HepG2 (cell line): ENCODE measurements at regions not wholly inside any gene's neighbourhood (a gene's known extent, or its start where the extent isn't known, plus 50 kb on each side); places are given as distances from the start of the nearest gene placed in this dataset.

Source experiments
- ATAC-seq: fragments of 200-7000 bp; cut with Tn5 transposase; 3 replicates; pipeline ENCODE4 v1.9.1; 2020; ENCODE audit warnings: mild to moderate bottlenecking, moderate library complexity
- BruUV-seq: library from RNA; stranded (reverse); fragments of 400-500 nt; replicated peaks from 2 replicates; lab custom pipeline; 2021; lab: Mats Ljungman, UMichigan
- CTCF ChIA-PET: fragments of 300-600 bp; formaldehyde crosslinking; extraction: SDS; loops from one replicate; lab custom pipeline; 2021; ENCODE audit warnings: low total read pairs, inconsistent platforms, low intra/inter-chr PET ratio; lab: Yijun Ruan, JAX
- POLR2A ChIA-PET: fragments of 350-600 bp; sonication (Branson Sonifier 250); formaldehyde crosslinking; loops from one replicate; lab custom pipeline; 2020; ENCODE audit warnings: antibody characterized with exemption, inconsistent platforms; lab: Yijun Ruan, JAX
- DNase-seq: peaks from one replicate; pipeline ENCODE4 v3.0.0-alpha.2; 2015; ENCODE audit warnings: low spot score
- FAIRE-seq: peaks from 3 replicates; lab custom pipeline; 2011; peaks lifted over from hg19 to GRCh38; lab: Jason Lieb, UNC
- H2AFZ ChIP-seq: one replicate; pipeline ENCODE4 v1.6.1; 2011; ENCODE audit warnings: low read length, inconsistent platforms
- H3K27ac ChIP-seq: fragments of 300-600 bp; 3 replicates; pipeline ENCODE4 v1.8.0; 2011; ENCODE audit warnings: mixed run types, mild to moderate bottlenecking, mixed read lengths, low read length, inconsistent platforms; ENCODE audit not compliant: insufficient read depth; ENCODE audit errors: extremely low read length
- H3K27me3 ChIP-seq, 2 experiments: fragments of 200-600 bp in 1 of 2; 2 replicates in 1 of 2; 3 replicates in 1 of 2; pipeline versions ENCODE4 v1.6.0 to v1.8.0; 2011; ENCODE audit warnings: low read length in 2 of 2, mild to moderate bottlenecking in 2 of 2, moderate library complexity in 2 of 2, inconsistent platforms in 1 of 2; ENCODE audit not compliant: insufficient read depth in 2 of 2, control insufficient read depth in 1 of 2
- H3K36me3 ChIP-seq, 2 experiments: fragments of 200-600 bp in 1 of 2; replicated peaks in 1 of 2; 2 replicates in 1 of 2; 3 replicates in 1 of 2; pipeline versions ENCODE4 v1.5.1 to v1.8.0; 2011; ENCODE audit warnings: low read length in 2 of 2, inconsistent platforms in 1 of 2; ENCODE audit not compliant: insufficient read depth in 2 of 2, control insufficient read depth in 1 of 2
- H3K4me1 ChIP-seq: 2 replicates; pipeline ENCODE4 v1.5.1; 2012; ENCODE audit warnings: low read length, inconsistent platforms; ENCODE audit not compliant: insufficient read depth
- H3K4me2 ChIP-seq: 2 replicates; pipeline ENCODE4 v1.6.0; 2011; ENCODE audit warnings: low read depth, low read length, inconsistent platforms
- H3K4me3 ChIP-seq, 3 experiments: fragments of 200-600 bp in 1 of 3; sonication (generic), shearing (Covaris generic) in 1 of 3; replicated peaks in 1 of 3; 2 replicates each; pipeline ENCODE4 v1.5.1; 2011 to 2016; ENCODE audit warnings: low read length in 3 of 3, inconsistent platforms in 2 of 3, low read depth in 2 of 3, mild to moderate bottlenecking in 2 of 3, control low read depth in 1 of 3, mixed read lengths in 1 of 3; ENCODE audit not compliant: insufficient read depth in 1 of 3
- H3K79me2 ChIP-seq: one replicate; pipeline ENCODE4 v1.6.1; 2011; ENCODE audit warnings: low read length, inconsistent platforms; ENCODE audit not compliant: insufficient read depth
- H3K9ac ChIP-seq: 2 replicates; pipeline ENCODE4 v1.6.0; 2011; ENCODE audit warnings: mild to moderate bottlenecking, low read depth, low read length, inconsistent platforms; ENCODE audit not compliant: insufficient read depth
- H3K9me3 ChIP-seq: 2 replicates; pipeline ENCODE4 v1.5.1; 2012; ENCODE audit warnings: mild to moderate bottlenecking, low read length
- H4K20me1 ChIP-seq: 2 replicates; pipeline ENCODE4 v1.6.0; 2011; ENCODE audit warnings: inconsistent platforms, mild to moderate bottlenecking, low read length, moderate library complexity; ENCODE audit not compliant: insufficient read depth
- DNMT1 ChIP-seq: sonication (generic); formaldehyde crosslinking; IDR thresholded peaks from 2 replicates; pipeline ENCODE4 v1.5.1; 2020; ENCODE audit warnings: mild to moderate bottlenecking, missing genetic modification reagents
- HES4 ChIP-seq: sonication (generic); formaldehyde crosslinking; IDR thresholded peaks from 2 replicates; pipeline ENCODE4 v1.9.0; 2021; ENCODE audit warnings: mild to moderate bottlenecking, missing genetic modification reagents, borderline replicate concordance
- JUNB ChIP-seq: sonication (generic); formaldehyde crosslinking; IDR thresholded peaks from 2 replicates; pipeline ENCODE4 v1.8.0; 2022; ENCODE audit warnings: missing genetic modification reagents, mild to moderate bottlenecking, borderline replicate concordance
- MED8 ChIP-seq: sonication (generic); formaldehyde crosslinking; IDR thresholded peaks from 2 replicates; pipeline ENCODE4 v1.8.1; 2023; ENCODE audit warnings: mild to moderate bottlenecking, missing genetic modification reagents; ENCODE audit not compliant: insufficient replicate concordance
- NR2F2 ChIP-seq: IDR thresholded peaks from 2 replicates; pipeline ENCODE4 v1.6.1; 2012; ENCODE audit warnings: low read depth, inconsistent platforms, borderline replicate concordance
- PHF20 ChIP-seq: sonication (generic); formaldehyde crosslinking; IDR thresholded peaks from 2 replicates; pipeline ENCODE4 v1.5.0; 2020; ENCODE audit warnings: mild to moderate bottlenecking, missing genetic modification reagents
- PTBP1 ChIP-seq: fragments of 200-400 bp; formaldehyde crosslinking; IDR thresholded peaks from 2 replicates; pipeline ENCODE4 v1.6.1; 2018; ENCODE audit warnings: low read length, low read depth; ENCODE audit not compliant: poor library complexity, severe bottlenecking
- SIX1 ChIP-seq: sonication (generic); formaldehyde crosslinking; IDR thresholded peaks from 2 replicates; pipeline ENCODE4 v1.4.0; 2020; ENCODE audit warnings: missing genetic modification reagents, borderline replicate concordance
- ZMYM4 ChIP-seq: sonication (generic); formaldehyde crosslinking; IDR thresholded peaks from 2 replicates; pipeline ENCODE4 v1.8.1; 2023; ENCODE audit warnings: mild to moderate bottlenecking, missing genetic modification reagents
- ZSCAN12 ChIP-seq: sonication (generic); formaldehyde crosslinking; IDR thresholded peaks from 2 replicates; pipeline ENCODE4 v1.9.0; 2021; ENCODE audit warnings: mild to moderate bottlenecking, missing genetic modification reagents
- whole genome bisulfite sequencing: methylation state at CpG from one replicate; pipeline ENCODE4 v1.1.6; 2017; ENCODE audit warnings: low lambda C conversion rate; 5-methylcytosine and 5-hydroxymethylcytosine counted together
- in situ Hi-C: cut with HindIII; loops from 2 replicates; pipeline ENCODE4 v1.10.0; 2017; ENCODE audit warnings: low pct_unique_long_range_greater_than_20kb; ENCODE audit not compliant: extremely low pct_ligation_motif_present
- intact Hi-C: fragments of 100-400 bp; cut with micrococcal nuclease; formaldehyde crosslinking; loops from one replicate; pipeline ENCODE4 v1.10.0; 2022; ENCODE audit not compliant: unreplicated experiment
- TF ChIP-seq, protein P1 (sequence below): sonication (generic); formaldehyde crosslinking; IDR thresholded peaks from 2 replicates; pipeline ENCODE4 v1.4.0; 2020; ENCODE audit warnings: missing genetic modification reagents, borderline replicate concordance
- TF ChIP-seq, protein P2 (sequence below): sonication (generic); formaldehyde crosslinking; IDR thresholded peaks from 2 replicates; pipeline ENCODE4 v1.9.0; 2021; ENCODE audit warnings: missing genetic modification reagents, borderline replicate concordance
- TF ChIP-seq, protein P3 (sequence below): sonication (generic); formaldehyde crosslinking; IDR thresholded peaks from 2 replicates; pipeline ENCODE4 v1.9.0; 2021; ENCODE audit warnings: missing genetic modification reagents, mild to moderate bottlenecking, borderline replicate concordance

DNA sequence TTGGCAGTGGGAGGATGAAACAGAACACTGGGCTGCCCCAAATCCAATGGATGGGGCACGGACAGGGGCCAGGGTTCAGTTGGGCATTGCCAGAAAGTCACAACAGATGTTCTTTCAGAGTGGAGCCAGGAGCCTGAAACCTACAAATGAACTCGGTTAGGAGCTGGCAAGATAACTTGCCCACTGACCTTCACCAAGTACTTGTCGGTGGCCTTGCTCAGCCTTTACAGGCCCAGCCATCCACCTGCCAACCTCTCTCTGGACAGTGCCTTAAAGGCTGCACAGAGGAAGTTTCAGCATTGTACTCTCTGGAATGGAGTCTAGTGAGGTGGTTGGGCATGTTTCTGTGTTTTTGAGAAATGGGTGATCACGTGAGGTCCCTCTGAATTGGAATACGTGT, 87.1 kb upstream of the USP9X start:
- H3K36me3 ChIP-seq: no peaks in the 10 kb centered on the region
- H4K20me1 ChIP-seq: no peaks in the 10 kb centered on the region
- ChIA-PET POLR2A (interaction anchor here (1.4 kb wide), 1 partner anchor 32 kb away, joined by 3 read pairs; no protein-coding TSS in a partner anchor), CTCF (no interaction called here)
- ATAC-seq (no peak), FAIRE-seq (no peak), DNase-seq (no peak)
- no peaks in the 10 kb centered on the region for H3K9me3 ChIP-seq
- H3K27ac ChIP-seq: no peak overlapping the region
- no peak overlapping the region for H3K9ac ChIP-seq
- H3K79me2 ChIP-seq: no peaks in the 10 kb centered on the region
- 93% methylated on average over 2 of the region's 5 CpGs for WGBS
- H3K4me1 ChIP-seq: peaks cover 31% of the 10 kb centered on the region
- in situ Hi-C loops (no loop called here), intact Hi-C loops (no loop called here)
- BruUV-seq: no TSS peak
- H3K27me3 ChIP-seq: no peaks in the 10 kb centered on the region
- no peak overlapping the region for H2AFZ ChIP-seq
- TF ChIP-seq ZSCAN12 (CRISPR knock-in tag) (no peak), PHF20 (CRISPR knock-in tag) (no peak), SIX1 (no peak), DNMT1 (CRISPR knock-in tag) (no peak), NR2F2 (no peak), MED8 (CRISPR knock-in tag) (no peak), HES4 (CRISPR knock-in tag) (no peak), ZMYM4 (CRISPR knock-in tag) (no peak), JUNB (no peak), PTBP1 (no peak)
- TF ChIP-seq, protein P1, sequence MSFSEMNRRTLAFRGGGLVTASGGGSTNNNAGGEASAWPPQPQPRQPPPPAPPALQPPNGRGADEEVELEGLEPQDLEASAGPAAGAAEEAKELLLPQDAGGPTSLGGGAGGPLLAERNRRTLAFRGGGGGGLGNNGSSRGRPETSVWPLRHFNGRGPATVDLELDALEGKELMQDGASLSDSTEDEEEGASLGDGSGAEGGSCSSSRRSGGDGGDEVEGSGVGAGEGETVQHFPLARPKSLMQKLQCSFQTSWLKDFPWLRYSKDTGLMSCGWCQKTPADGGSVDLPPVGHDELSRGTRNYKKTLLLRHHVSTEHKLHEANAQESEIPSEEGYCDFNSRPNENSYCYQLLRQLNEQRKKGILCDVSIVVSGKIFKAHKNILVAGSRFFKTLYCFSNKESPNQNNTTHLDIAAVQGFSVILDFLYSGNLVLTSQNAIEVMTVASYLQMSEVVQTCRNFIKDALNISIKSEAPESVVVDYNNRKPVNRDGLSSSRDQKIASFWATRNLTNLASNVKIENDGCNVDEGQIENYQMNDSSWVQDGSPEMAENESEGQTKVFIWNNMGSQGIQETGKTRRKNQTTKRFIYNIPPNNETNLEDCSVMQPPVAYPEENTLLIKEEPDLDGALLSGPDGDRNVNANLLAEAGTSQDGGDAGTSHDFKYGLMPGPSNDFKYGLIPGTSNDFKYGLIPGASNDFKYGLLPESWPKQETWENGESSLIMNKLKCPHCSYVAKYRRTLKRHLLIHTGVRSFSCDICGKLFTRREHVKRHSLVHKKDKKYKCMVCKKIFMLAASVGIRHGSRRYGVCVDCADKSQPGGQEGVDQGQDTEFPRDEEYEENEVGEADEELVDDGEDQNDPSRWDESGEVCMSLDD (CRISPR knock-in tag): no peak
- TF ChIP-seq, protein P2, sequence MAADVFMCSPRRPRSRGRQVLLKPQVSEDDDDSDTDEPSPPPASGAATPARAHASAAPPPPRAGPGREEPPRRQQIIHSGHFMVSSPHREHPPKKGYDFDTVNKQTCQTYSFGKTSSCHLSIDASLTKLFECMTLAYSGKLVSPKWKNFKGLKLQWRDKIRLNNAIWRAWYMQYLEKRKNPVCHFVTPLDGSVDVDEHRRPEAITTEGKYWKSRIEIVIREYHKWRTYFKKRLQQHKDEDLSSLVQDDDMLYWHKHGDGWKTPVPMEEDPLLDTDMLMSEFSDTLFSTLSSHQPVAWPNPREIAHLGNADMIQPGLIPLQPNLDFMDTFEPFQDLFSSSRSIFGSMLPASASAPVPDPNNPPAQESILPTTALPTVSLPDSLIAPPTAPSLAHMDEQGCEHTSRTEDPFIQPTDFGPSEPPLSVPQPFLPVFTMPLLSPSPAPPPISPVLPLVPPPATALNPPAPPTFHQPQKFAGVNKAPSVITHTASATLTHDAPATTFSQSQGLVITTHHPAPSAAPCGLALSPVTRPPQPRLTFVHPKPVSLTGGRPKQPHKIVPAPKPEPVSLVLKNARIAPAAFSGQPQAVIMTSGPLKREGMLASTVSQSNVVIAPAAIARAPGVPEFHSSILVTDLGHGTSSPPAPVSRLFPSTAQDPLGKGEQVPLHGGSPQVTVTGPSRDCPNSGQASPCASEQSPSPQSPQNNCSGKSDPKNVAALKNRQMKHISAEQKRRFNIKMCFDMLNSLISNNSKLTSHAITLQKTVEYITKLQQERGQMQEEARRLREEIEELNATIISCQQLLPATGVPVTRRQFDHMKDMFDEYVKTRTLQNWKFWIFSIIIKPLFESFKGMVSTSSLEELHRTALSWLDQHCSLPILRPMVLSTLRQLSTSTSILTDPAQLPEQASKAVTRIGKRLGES (CRISPR knock-in tag): no peak
- TF ChIP-seq, protein P3, sequence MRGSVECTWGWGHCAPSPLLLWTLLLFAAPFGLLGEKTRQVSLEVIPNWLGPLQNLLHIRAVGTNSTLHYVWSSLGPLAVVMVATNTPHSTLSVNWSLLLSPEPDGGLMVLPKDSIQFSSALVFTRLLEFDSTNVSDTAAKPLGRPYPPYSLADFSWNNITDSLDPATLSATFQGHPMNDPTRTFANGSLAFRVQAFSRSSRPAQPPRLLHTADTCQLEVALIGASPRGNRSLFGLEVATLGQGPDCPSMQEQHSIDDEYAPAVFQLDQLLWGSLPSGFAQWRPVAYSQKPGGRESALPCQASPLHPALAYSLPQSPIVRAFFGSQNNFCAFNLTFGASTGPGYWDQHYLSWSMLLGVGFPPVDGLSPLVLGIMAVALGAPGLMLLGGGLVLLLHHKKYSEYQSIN (CRISPR knock-in tag): no peak
- no peak overlapping the region for H3K4me2 ChIP-seq
- H3K4me3 ChIP-seq: no peak overlapping the region
